Non-pigmented ciliary epithelial cell (primary cell): ENCODE measurements at regions not wholly inside any gene's neighbourhood (a gene's known extent, or its start where the extent isn't known, plus 50 kb on each side); places are given as distances from the start of the nearest gene placed in this dataset.

ENCODE experiments used
- DNase-seq: peaks from one replicate; pipeline ENCODE4 v3.0.0-alpha.2; 2010; ENCODE audit warnings: low read depth

- no peak for DNase-seq
Observed at GRCh38 chr1:229093609-229094336, 177.1 kb upstream of the RAB4A start.

DNA sequence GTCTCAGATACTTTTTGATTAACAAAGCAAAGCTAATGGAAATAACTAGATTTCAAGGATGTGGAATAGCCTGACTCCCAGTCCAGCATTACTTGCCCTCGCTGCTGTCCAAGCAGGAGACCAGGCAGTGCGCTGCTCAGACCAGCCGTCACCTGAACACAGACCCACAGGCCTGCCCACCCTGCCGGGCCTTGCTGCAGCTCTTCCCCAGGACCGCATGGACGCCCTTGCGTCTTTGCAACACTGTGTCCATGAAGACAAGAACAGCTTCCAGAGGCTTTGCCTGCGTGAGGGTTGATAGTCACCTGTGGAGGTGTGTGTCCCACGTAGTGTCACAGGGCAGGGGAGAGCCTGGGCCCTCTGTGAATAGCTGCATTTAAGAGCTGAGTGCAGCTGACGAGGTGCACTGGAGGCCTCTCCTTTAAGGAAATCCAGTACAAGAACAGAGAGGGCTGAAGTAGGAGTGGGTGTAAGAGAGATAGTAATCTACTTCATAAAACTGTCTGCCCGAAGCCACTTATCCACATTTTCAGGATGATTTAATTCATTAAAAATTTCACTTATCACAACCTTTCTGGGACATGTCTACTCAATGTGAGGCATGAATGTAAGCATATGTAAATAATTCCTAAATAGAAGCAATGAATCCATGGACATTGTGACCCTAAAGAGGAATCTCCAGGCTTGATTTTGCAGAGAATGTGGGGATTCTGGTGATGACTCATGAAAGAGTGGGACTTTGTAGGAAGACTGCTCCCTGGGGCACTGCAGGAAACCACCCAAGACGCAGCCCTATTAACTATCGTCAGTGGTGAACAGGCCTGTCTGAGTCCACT is 176.2 kb upstream of the RAB4A start:
- DNase-seq: no peak

DNA sequence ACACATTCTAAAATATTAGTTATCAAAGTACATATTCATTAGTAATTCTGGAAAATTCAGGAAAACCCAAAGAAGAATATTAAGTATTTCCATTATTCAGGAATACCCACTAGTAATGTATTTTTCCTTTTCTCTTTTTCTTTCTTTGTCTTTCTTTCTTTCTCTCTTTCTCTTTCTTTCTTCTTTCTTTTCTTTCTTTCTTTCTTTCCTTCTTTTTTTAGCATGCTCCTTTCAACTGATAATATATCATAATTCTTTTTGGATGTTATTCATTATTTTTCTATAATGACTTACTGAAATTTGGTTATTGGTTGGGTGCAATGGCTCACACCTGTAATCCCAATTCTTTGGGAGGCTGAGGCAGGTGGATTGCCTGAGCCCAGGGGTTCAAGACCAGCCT is 175.6 kb upstream of the RAB4A start:
- no peak for DNase-seq

DNA sequence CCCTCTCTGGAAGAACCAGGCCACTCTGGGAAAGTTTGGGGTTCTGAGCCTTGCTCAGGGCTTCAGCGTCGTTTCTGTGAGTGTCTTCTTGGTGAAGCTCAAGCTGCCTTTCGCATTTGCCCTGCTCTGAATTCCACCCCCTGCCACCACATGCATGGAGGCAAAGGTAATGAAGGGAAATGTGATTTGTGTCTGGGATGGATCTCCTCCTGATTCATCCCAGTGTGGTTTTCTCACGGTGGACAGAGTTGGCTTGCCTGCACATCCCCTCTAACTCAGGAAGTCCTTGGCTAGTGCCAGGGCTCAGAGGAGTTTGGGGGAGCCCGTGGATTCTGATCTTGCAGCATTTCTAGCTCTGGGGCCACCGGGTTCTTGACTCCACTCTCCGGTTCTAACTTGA is 173.6 kb upstream of the RAB4A start:
- DNase-seq: no peak

DNA sequence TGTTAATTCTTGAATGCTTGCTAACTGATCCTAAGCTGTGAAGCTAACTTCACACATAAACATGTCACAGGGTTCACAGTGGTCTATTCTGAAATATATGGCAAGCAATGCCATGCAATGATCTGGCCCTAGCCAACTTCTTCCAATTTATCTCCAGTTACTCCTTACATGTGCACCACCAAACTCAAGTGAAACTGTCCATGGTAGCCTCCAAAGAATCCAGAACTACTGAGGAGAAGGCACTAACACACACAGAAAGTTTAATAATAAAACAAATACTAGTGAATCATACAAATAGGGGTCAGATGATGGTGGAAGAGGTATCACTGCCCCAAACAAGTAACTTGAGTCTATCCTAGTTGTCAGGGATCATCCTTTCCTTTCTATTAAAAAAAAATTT is 172.6 kb upstream of the RAB4A start:
- DNase-seq: no peak

- no peak for DNase-seq
Observed at GRCh38 chr1:229098903-229099578, 171.9 kb upstream of the RAB4A start.

- no peak for DNase-seq
Observed at GRCh38 chr1:229101011-229101871, 169.7 kb upstream of the RAB4A start.

DNA sequence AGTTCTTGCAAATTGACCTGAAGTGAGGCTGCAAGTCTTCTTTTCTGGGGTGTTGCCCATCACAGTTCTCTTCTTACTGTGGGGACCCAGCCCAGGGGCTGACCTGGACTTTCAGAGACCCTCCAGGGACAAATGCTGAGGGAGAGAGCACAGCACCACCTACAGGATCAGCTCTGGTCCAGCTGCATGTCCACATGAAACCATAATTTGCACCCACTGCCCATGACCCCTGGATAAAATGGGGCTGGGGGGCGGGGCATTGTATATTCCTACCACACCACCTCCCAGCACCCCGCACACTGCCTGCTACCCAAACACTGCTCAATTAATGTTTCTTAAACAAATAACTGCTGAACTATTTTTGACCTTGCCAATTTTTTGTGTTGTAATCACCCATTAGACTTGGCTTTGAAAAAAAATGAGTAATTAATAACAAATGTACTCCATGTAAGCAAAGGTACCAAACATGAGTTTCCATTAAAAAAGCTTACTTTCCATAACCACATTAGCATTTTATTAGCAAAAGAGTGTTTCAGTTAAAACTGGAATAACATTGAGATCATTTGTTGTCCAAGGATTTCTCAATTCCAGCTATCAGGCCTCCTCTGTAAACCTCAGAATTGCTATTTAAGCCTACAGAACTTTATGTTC is 168.0 kb upstream of the RAB4A start:
- DNase-seq: no peak

GRCh38 chr1:229104654-229105053 is 166.3 kb upstream of the RAB4A start:
- DNase-seq: no peak

- DNase-seq: no peak
Observed at GRCh38 chr1:229105109-229105508, 165.8 kb upstream of the RAB4A start.

DNA sequence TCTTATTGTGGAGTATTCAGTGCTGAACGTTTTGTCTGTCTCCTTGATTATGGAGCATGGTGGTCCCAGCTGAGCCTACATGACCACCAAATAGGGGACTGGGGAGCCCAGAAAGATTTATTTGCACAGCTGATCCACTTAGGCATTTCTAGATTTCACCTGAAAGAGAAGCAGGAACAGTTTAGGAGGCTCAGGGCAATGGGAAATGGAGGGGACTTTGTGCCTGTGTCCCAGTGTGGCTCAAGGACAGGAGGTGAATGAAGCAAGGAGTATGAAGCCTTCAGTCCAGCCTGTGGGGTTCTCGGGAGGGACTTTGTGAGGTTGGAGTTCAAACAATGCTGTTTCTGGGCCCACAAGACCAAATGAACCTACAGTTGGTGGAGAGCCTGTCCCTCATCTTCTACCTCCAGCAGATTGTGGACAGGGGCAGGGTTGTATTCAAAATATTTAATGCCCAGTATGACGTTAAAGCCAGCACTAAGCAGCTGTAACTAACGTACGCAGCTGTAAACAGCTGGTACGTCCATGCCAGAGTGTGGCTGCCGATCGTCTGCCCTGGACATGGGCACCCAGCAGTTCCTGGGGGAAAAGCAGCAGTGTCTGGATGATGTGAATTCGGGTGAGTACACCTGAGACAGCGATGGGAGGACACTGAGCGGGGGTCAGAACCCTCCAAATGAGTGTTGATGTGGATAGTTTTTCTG is 164.9 kb upstream of the RAB4A start:
- DNase-seq: no peak

GRCh38 chr1:229106526-229107125 is 164.3 kb upstream of the RAB4A start:
- no peak for DNase-seq

GRCh38 chr1:229107304-229107815 is 163.6 kb upstream of the RAB4A start:
- no peak for DNase-seq

- DNase-seq: no peak
Observed at GRCh38 chr1:229107972-229108371, 162.9 kb upstream of the RAB4A start.

DNA sequence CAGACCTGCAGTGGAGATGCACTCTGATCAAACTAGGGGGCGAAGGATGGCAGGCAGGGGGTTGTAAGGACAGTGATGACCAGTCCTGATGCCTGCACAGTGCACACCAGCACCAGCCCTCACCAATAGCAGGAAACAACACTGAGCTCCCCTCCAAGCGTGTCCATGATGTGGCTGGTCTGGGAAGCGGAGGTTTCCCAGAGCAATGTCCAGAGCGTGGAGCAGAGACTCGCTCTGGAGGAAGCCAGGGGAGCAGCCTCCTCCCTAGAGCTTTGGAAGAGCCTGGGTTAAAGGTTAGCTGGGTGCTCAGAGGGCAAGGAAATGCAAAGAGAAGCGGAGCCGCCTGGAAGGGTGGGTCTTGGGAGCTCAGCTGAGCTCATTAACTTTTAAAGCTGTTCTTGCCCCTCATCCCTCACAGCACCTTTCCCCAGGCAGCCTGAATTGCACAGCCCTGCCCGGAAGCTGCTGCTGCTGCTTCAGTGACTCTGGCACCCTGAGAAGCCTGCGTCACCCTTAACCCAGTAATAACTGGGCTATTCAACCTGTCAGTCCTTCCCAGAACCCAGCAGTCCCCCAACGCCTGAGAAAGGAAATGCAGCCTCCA is 162.2 kb upstream of the RAB4A start:
- DNase-seq: no peak

DNA sequence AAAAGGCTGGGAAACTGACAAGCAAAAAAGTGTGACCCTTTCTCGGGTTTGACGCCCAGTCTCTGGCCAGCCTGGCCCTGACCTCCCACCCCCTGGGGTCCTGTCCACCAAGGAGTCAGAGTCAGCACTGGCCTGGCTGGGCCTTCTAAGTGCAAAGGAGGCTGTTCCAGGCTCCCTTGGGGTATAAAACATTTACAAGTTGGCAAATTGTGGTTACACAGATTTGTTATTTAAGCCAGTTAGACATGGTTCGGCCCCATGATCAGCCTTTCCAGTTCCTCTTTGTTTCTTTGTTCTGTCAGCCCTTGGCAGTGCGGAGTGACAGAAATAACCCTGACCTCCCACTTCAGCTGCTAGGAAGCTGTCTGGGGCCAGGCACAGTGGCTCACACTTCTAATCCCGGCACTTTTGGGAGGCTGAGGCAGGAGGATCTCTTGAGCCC is 161.6 kb upstream of the RAB4A start:
- no peak for DNase-seq

DNA sequence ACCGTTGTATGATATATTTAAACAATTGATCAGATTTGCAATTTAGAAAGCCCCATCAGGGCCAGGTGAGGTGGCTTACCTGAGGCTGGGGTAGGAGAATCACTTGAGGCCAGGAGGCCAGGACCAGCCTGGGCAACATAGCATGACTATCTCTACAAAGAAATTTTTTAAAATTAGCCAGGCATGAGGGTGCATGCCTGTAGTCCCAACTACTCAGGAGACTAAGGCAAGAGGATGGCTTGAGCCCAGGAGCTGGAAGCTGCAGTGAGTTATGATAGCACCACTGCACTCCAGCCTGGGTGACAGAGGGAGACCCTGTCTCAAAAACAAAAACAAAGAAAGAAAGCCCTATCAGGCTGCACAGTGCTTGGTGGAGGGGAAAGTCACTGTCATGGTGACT is 159.9 kb upstream of the RAB4A start:
- no peak for DNase-seq

GRCh38 chr1:229111703-229112319 is 159.1 kb upstream of the RAB4A start:
- no peak for DNase-seq

- DNase-seq: no peak
Observed at GRCh38 chr1:229112832-229113548, 157.9 kb upstream of the RAB4A start.
